ENCODE measurements at regions not wholly inside any gene's neighbourhood (a gene's known extent, or its start where the extent isn't known, plus 50 kb on each side); places are given as distances from the start of the nearest gene placed in this dataset.
A peak's percentile ranks its signal among the peaks of the same experiment; 100 is the strongest.

DNA sequence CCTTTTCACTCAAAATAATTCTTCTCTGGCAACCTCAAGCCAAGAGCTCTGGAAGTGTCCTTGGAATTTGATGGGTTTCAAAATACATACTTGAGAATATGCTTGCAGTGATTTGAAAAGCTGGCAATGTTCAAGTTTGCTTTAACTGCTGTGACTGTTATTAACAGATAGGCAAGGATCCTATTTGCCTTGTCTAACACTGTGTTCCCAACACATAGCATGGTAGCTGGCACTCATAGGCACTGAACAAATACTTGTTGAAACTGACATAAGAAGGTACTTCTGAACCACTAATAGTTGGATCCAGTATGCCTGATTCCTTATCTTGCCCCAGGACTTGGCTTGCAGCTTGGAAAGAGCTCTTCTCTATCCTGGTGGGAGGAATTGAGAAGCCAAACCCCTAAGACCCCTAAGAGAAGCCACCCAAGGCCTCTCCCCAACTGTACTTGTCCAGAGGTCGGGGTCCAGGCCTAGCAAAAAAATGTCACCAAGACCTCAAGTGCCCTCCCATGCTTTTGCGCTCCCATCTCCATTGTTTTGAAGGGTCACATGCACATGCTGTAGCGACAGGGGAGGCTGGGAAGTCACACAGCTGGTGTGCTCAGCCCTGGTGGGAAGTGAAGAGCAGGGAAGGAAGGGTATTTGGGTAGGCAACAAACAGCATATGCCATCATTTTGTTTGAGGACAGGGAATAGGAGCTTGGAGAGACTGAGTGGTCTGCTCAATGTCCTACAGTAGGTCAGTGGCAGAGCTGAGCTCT lies 118.4 kb upstream of the HAAO start:
- no peak for DNase-seq

DNA sequence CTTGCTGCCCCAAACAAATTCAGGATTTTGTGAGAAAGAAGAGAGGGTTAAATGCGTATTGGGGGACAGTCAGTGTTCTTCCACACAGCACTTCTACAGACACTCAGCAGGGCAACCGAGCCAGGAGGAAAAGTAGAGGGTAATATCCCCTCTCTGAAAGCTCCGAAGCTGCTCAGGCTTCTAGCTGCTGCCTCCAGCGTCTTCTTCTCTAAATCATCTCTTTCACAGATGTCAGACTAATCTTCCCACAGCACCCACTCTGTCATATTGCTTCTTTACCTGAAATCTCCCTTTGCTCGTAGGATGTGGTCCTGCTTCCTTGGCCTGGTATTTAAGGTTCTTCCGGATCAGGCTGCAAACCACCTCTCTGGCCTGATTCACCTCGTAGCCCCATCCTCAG lies 117.6 kb upstream of the HAAO start:
- no peak for DNase-seq

DNA sequence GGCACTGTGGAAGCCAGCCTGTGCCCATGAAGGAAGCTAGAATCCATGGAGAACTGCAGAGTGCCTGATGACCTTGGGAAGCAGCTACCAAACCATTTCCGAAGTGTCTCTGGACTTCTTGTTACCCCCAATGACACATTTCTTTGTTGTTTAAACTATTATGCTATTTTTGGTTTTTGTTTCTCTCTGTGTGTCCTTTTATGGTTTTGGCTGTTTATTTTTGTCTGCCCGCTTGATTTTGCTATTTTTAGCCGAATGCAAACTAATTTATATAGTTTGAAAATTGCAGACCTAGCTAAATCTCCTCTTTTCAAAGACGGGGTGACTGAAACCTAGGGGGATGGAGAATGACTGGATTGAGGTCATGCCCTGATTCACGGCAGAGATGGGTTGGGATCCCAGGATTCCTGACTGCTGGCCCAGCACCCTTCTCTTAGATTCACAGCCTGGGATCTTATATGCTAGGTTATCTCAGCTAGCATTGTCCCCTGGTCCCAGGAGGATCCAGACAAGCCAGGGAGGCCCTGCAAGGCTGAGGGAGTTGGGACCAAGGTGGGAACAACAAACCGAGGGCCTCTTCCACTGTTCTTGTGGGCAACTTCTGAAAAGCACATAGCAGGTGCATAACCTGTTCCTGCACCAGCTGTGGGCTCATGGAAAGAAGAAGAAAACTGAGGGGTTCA lies 116.3 kb upstream of the HAAO start:
- no peak for DNase-seq

DNA sequence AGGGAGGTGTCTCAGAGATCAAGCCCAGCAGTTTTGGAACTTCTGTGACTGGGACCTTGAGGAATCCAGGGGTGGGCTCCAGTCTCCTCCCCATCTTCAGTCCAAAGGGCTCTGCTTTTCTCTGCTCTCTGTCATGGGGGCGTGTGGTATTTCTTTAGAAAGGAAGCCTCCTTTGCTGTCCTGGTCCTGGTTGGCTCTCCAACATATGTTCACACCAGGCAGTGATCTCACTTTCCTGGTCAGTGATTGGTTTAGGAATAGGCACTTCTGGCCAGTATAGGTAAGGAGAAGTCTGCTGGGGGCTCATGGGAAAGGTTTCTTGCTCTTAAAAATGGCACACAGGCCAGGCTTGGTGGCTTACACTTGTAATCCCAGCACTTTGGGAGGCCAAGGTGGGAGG lies 115.5 kb upstream of the HAAO start:
- DNase-seq, result no peak

DNA sequence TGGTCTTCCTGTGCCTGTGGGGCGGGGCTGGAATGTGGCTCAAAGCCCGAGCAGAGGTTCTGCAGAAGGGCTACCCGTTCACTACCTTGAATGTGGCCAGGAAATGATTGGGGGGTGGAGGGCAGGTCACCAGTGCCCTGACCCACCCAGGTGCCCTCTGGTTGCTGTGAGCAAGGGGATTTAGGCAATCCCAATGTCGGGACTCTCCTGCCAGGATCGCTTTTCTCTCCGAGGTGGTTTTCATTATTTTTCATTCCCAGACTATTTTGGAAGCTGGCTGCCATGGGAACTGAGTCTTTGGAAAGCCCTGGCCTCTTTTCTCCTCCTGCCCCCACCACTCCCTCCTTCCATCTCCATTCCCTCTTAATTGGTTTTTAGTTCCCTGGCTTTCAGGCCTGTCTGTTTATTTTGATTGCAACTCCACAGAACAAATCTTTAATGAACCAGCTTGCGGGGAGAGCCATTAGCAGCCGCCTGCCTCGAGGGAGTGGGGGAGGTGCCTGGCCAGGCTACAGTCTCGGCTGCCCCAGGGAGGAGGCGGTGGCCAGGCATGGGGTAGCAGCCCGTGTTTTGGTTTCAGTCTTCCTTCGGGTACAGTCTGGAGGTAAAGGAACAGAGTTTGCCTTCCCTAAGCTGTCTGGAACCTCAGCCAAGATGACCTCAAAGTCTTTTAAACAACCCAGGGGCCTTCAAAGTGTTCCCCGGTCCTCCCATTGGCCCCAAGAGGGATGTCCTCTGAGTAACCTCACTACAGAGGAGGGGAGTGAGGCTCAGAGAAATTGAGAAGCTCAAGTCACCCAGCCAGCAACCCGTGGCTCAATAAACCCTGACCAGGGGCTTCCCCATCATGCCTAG lies 114.4 kb upstream of the HAAO start:
- peak; percentile 72 for DNase-seq

DNA sequence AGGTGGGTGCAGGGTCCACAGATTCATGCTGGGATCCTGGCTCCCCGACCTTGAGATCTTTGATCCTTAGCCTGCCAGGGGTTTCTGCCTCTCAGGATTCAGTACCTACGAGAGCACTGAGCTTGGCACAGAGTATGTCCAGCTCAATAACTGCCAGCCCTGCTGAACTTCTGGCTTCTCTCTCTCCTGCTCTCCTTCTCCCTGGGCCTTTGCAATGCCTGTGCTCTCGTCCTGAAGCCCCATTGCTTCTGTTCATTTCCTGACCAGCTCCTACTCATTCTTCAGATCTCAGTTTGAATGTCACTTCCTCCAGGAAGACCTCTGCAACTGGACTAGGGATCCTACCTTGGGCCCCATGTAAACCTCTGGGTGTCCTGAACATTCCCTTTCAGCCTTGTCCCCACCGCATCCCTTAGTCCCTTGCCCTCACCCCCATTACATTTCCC lies 113.8 kb upstream of the HAAO start:
- DNase-seq, result no peak

DNA sequence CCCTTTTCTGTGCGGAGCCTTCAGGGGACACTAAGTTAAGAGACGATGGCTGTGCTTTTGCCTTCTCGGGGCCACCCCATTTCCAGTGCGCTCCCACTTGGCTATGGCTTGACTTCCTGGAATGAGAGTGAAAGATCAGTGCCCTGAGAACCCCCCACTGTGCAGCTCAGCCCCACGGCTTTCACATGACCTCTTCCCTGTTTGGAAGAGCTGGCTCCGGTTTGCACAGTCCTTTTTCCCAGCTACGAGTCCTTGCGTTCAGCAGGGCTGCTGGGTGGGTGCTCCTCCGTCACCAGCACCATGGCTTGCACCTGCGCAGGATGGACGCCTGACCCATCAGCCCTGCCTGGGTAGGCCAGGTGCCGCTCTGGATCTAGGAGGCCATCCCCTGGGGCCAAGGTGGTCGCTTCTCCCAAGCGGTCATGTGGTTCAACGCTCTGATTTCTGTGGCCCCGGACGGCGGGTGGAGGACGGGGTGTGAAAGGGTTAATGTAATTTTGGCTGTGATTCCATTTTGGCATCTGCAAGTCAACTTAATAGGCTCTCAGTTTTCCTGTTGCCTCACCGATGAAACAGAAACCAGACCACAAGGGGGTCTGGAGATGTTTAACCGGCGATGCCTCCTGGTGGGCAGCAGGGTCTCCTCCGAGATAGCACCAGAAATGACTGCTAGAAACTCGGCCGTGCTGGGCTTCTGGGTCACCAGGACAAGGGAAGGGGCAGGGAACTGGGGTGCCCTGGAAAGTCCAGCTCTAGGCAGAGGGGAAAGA lies 113.1 kb upstream of the HAAO start:
- DNase-seq, result peak; percentile 77

DNA sequence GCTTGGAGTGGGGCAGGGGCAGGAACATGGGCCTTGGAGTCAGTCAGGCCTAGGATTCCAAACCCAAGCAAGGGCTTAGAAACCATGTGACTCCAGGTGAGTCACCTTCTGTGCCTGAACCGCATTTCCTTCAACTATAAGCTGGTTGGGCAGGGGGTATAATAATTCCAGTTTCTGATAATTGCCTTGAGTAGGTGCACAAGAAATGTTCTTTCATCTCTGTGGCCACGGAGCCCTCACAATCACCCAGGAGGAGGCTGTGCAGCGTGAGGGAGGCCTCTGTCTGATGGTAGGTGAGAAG lies 112.1 kb upstream of the HAAO start:
- no peak for DNase-seq

DNA sequence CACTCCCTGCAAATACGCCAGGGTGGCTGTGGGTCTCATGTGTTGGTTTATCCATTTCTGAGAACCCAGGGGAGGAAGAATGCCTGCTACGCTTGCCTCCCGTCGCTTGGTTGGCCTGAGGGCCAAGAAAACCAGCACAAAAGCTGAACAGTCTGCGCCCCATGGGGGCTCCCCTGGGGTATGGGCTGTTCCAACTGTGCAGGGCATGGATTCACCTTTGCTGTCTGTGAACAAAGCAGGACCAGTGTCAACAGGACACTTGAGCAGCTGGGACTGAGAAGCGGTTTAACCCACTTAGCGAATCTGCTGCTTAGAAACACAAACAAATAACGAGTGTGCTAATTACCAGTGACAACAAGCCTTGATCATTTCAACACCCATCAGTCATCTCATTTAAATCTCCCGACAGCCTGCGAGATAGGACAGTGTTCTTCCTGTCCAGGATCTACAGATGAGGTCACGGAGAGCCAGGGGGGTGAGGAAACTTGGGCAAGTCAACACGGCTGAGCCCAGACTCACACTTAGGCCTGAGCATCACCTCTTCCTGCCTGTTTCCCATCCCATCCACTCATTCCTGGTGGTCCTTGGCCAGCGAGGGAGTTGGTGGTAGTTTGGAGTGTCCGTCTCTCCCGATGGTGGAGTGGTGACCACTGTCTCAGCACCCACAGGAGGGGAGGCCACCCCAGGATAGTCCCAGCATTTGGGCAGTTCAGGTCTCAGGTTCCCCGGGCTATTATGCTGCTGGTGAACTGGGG lies 111.6 kb upstream of the HAAO start:
- DNase-seq, result peak; percentile 48

DNA sequence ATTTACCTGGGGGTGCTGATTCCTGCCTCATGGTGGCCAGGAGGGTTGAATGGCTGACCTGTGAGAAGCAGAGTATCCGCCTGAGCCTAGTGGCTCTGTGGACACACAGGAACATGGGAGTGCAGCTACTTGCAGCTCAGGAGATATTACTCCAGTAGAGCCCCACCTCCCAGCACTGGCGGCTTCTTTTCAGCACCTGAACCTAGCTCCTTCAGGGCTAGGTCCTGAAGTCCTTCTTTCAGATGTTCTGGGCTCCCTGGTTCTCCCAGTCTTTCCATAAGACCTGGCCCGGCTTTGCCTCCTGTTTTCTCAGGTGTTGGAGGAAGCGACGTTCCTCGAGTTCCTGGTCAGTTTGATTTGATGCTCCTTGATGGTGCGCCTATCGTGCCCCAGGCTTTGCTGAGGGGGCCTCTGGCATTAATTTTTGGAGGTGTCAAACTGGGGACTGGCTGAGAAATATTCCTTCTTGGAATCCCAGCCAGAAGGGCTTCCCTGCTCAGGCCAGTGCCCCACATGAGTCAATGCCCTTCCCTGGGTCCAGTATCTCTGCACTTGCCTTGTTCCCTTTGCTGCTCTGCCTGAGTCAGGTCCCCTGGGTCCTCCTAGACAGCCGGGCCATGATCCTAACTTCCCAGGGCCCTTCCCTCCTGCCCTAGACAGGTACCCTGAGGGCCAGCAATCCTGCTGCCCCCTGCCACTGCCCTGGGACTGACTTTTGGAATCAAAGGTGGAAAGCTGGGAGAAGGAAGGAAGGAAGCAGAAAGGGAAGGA lies 110.7 kb upstream of the HAAO start:
- no peak for DNase-seq

DNA sequence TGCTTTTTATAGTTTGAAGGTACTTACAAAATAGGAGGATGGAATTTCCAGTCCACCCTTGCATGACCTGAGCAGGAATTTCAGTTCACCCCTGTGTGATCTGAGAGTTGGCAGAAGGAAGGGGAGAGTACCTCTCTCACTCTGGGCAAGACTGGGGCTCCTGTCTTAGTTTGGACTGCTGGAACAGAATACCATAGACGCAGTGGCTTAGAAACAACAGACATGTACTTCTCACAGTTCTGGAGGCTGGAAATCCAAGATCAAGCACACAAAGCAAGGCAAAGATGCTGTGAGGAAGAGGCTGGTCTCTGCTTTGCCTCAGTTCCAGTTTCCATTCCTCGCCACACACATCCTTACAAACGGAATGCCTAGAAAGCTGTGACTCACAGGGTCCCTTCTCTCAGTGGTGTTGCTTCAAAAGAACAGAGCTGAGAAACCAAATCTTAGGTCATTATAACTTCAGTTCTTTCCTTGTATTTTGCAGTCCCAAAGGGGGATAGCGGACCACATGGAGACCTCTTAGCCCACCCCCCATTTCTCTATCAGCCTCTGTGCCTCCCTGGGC lies 108.8 kb upstream of the HAAO start:
- no peak for DNase-seq

DNA sequence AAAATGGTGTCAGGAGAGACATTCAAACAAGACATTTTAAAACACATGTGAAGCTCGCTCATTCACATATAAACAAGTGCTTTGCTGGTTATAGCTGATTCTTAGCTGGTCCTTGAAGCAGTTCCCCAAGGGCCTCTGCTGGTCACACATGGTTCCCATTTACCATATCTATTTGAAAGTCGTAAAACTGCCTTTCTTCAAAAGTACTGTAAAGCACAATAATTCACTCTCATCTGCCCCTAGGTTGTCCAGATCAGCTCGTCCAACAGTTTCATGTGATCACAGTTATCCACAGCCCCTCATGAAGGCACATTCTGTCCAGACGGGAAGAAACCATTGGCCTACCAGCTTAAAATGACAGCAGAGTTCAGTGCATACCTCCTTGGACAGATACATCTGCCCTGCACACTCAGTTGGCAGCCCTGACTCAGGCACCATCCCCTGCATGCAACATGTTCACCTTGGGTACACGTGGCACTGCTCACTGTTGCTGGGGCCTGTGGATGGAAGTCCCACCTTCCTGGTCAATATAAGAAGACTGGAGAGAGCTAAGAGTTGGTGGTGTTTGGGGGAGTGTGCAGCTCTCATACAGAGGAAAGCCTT lies 108.0 kb upstream of the HAAO start:
- no peak for DNase-seq

DNA sequence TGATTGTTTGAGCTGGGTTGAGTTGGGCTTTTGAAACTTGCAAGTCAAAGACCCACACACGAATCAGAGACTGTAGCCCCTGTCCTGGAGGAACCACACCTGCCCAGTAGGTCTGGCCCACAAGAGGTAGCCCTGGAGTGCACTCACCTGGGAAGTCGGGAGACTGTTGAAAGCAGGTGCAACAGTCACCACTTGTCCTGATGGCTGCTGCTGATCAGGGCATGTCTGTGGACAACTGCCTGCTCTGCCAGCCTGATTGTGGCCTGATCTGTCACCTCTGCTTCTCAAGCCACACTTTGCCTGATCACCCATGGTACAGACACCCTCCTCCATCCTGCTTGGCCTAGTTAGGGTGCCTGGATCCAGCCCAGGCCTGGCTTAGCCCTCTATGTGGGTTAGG lies 105.0 kb upstream of the HAAO start:
- DNase-seq, result no peak

DNA sequence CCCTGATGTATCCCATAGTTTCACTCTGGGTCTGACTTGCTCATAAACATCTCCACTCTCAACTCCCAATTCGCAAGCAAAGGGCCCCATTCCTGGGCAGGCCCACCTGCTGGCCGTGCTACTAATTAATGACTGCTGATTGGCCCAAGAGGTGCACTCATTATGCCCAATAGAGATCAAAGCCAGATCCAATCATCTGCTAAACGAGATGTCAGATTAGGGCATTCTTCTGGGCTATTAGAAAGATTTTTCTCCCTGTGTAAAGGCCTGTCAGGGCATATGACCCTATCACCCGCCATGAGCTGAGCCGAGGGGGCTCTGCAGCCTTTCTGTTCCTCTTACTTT lies 103.4 kb upstream of the HAAO start:
- DNase-seq, result no peak

DNA sequence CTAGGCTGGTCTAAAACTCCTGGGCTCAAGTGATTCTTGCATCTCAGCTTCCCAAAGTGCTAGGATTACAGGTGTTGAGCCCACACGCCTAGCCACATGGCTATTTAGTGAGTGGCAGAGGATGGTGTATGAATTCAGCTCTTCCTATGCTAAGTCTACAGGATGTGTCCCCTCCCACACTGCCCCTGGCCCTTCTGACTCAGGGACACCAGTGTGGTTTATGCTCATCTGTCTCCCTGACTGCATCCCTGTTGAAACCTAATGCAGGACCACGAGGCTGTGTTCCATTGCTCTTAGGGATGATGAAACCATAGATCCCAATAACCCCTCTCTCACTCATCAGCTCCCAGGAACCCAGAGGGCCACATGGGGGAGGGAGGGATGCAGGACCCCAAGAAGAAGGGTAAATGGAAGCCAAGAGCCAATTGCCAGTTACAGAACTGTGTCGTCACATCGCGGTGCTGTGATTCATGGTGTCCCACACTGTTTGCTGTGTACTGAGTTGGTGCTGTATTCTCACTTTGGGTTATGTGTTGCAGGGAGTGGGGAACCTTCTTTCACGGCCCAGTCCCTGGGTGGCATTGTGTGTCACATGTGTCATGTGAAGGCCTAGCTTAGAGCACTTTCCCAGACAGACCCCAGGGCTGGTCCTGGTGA lies 102.9 kb upstream of the HAAO start:
- no peak for DNase-seq

DNA sequence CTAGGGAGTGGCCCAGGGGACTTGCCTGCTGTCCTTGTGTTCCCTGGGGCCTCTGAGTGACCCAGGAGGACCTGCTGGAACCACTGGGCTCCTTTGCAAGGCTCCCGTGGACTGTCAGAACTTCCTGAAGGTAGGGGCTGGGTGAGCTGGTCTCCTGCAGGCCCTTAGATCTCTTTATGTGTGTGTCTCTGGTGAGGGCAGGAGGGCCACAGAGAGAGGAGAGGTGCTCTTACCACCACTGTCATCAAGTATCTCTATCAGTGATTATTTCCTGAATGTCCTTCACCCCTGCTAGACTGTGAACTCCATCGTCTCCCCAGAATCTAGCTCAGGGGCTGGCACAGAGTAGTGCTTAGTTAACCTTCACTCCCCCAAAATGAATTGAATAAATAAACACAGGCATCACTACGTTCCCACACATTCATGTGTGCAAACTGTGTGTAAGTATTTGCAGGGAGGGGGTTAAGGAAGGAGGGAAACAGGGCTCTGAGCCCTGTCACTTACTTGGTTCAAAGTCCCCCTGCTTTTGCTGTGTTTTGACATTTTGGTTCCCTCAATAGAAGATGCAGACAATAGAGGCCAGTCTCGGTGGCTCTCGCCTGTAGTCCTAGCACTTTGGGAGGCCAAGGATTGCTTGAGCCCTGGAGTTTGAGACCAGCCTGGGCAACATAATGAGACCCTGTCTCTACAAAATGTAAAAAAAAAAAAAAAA lies 100.8 kb upstream of the HAAO start:
- DNase-seq, result no peak

DNA sequence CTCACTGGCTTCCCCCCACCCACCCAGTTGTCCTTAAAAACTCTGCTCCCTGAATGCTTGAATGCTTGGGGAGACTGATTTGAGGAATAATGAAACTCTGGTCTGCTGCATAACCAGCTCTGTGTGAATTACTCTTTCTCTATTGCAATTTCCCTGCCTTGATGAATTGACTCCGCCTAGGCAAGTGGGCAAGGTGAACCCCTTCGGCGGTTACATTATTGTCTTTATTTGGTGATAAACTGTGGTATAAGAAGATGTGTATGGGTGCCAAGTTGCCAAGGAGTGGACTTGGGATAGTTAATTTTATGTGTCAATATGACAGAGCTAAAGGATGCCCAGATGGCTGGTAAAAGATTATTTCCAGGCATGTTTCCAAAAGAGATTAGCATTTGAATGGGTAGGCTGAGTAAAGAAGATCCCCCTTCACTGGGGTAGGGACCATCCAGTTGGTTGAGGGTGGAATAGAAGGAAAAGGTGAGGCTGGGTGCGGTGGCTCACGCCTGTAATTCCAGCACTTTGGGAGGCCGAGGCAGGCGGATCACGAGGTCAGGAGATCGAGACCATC lies 98.5 kb upstream of the HAAO start:
- peak; percentile 62 for DNase-seq

DNA sequence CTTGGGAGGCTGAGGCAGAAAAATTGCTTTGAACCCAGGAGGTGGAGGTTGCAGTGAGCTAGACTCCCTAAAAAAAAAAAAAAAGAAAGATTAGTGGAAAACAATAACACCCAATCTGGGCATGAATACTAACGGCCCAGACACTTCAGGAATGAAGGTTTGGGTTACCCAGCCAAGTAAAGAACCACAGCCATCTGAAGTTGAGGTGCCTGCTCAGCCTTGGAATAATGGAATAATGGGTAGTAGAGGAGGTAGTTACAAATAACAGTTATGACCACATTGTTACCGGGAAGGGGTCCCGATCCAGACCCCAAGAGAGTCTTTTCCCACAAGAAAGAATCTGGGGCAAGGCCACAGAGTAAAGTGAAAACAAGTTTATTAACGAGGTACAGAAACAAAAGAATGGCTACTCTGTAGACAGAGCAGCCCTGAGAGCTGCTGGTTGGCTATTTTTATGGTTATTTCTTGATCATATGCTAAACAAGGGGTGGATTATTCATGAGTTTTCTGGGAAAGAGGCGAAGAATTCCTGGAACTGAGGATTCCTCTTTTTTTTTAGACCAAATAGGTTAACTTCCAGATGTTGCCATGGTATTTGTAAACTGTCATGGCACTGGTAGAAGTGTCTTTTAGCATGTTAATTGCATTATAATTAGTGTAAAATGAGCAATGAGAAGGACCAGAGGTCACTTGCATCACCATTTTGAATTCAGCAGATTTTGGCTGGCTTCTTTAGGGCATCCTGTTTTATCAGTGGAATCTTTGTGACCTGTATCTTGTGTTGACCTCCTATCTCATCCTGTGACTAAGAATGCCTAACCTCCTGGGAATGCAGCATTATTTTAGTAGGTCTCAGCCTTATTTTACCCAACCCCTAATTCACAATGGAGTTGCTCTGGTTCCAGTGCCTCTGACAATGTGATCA lies 96.2 kb upstream of the HAAO start:
- no peak for DNase-seq

All from NCI-H1092 treated with DMSO at 0.1 percent for 48 hours (cell line).